Smooth muscle cell (in vitro differentiated cells): ENCODE measurements at regions not wholly inside any gene's neighbourhood (a gene's known extent, or its start where the extent isn't known, plus 50 kb on each side); places are given as distances from the start of the nearest gene placed in this dataset.

Experiments
- DNase-seq: peaks from one replicate; lab custom pipeline; 2025; ENCODE audit not compliant: unreplicated experiment; lab: John Stamatoyannopoulos, UW
- H2AFZ ChIP-seq: fragments of 200-600 bp; sonication (generic); 2 replicates; pipeline ENCODE4 v1.6.0; 2016; ENCODE audit warnings: antibody characterized with exemption, low read depth, mild to moderate bottlenecking
- H3F3A ChIP-seq: fragments of 200-600 bp; sonication (generic); 2 replicates; pipeline ENCODE4 v1.6.0; 2017; ENCODE audit warnings: antibody characterized with exemption, low read depth
- H3K27ac ChIP-seq: fragments of 200-600 bp; sonication (generic); 2 replicates; pipeline ENCODE4 v1.5.1; 2016; ENCODE audit warnings: low read depth, mild to moderate bottlenecking
- H3K27me3 ChIP-seq: fragments of 200-600 bp; sonication (generic); 2 replicates; pipeline ENCODE4 v1.6.1; 2016; ENCODE audit warnings: low read depth, mild to moderate bottlenecking
- H3K36me3 ChIP-seq: fragments of 200-600 bp; sonication (generic); 2 replicates; pipeline ENCODE4 v1.5.1; 2016; ENCODE audit warnings: low read depth
- H3K4me1 ChIP-seq: fragments of 200-600 bp; sonication (generic); 2 replicates; pipeline ENCODE4 v1.5.1; 2016; ENCODE audit warnings: low read depth
- H3K4me2 ChIP-seq: fragments of 200-600 bp; sonication (generic); 2 replicates; pipeline ENCODE4 v1.6.0; 2016; ENCODE audit warnings: mild to moderate bottlenecking
- H3K4me3 ChIP-seq: fragments of 200-600 bp; sonication (generic); 2 replicates; pipeline ENCODE4 v1.5.1; 2016; ENCODE audit warnings: mild to moderate bottlenecking
- H3K79me2 ChIP-seq: fragments of 200-600 bp; sonication (generic); 2 replicates; pipeline ENCODE4 v1.6.0; 2016; ENCODE audit warnings: low read depth, mild to moderate bottlenecking
- H3K9ac ChIP-seq: fragments of 200-600 bp; sonication (generic); 2 replicates; pipeline ENCODE4 v1.6.0; 2016; ENCODE audit warnings: low read depth
- H3K9me3 ChIP-seq: fragments of 200-600 bp; sonication (generic); replicated peaks from 2 replicates; pipeline ENCODE4 v1.5.1; 2016; ENCODE audit warnings: low read depth
- H4K20me1 ChIP-seq: fragments of 200-600 bp; sonication (generic); 2 replicates; pipeline ENCODE4 v1.6.0; 2016; ENCODE audit warnings: low read depth
- CTCF ChIP-seq: fragments of 200-600 bp; sonication (generic); IDR thresholded peaks from 2 replicates; pipeline ENCODE4 v1.5.1; 2017; ENCODE audit warnings: borderline replicate concordance, mild to moderate bottlenecking, antibody characterized with exemption; ENCODE audit not compliant: insufficient read depth, poor library complexity, severe bottlenecking
- WGBS: methylation state at CpG from one replicate; pipeline ENCODE4 v1.1.7; 2016; ENCODE audit warnings: low lambda C conversion rate; 5-methylcytosine and 5-hydroxymethylcytosine counted together

- Histone ChIP-seq H3K9ac (no peak overlapping the region), H3K79me2 (no peaks in the 10 kb centered on the region), H3K36me3 (no peaks in the 10 kb centered on the region), H3K4me3 (no peak overlapping the region), H3F3A (peaks cover 8% of the 10 kb centered on the region), H3K27ac (peak overlapping the region; percentile 49), H4K20me1 (no peaks in the 10 kb centered on the region), H2AFZ (peak overlapping the region; percentile 70), H3K27me3 (no peaks in the 10 kb centered on the region), H3K9me3 (no peaks in the 10 kb centered on the region), H3K4me2 (peak overlapping the region; percentile 23), H3K4me1 (no peaks in the 10 kb centered on the region)
- no peak for TF ChIP-seq CTCF
- 33% methylated on average over 1 of the region's 1 CpG for WGBS
- no peak for DNase-seq
These were observed 298.7 kb upstream of the ACVR2A start for GRCh38 chr2:147546109-147546508.

- H3F3A ChIP-seq = peaks cover 10% of the 10 kb centered on the region
- H4K20me1 ChIP-seq = no peaks in the 10 kb centered on the region
- H3K27ac ChIP-seq = peak overlapping the region; percentile 10
- H2AFZ ChIP-seq = no peak overlapping the region
- H3K79me2 ChIP-seq = no peaks in the 10 kb centered on the region
- peak overlapping the region; percentile 11 for H3K4me2 ChIP-seq
- no peak for DNase-seq
- no peak for TF ChIP-seq CTCF
- no peaks in the 10 kb centered on the region for H3K36me3 ChIP-seq
- H3K4me3 ChIP-seq = no peak overlapping the region
- H3K27me3 ChIP-seq = no peaks in the 10 kb centered on the region
- no peaks in the 10 kb centered on the region for H3K9me3 ChIP-seq
- H3K9ac ChIP-seq = no peak overlapping the region
- peaks cover 4% of the 10 kb centered on the region for H3K4me1 ChIP-seq
These were observed 301.8 kb upstream of the ACVR2A start for GRCh38 chr2:147543056-147543455.

- Histone ChIP-seq H2AFZ (no peak overlapping the region), H3K36me3 (no peaks in the 10 kb centered on the region), H3K4me3 (no peak overlapping the region), H3F3A (peaks cover 12% of the 10 kb centered on the region), H3K4me1 (peaks cover 6% of the 10 kb centered on the region), H3K9ac (no peak overlapping the region), H4K20me1 (no peaks in the 10 kb centered on the region), H3K4me2 (peak overlapping the region; percentile 11), H3K9me3 (no peaks in the 10 kb centered on the region), H3K79me2 (no peaks in the 10 kb centered on the region), H3K27me3 (no peaks in the 10 kb centered on the region), H3K27ac (no peak overlapping the region)
- DNase-seq = no peak
- TF ChIP-seq CTCF = no peak
- 93% methylated on average over 3 of the region's 3 CpGs for WGBS
These were observed 302.5 kb upstream of the ACVR2A start for GRCh38 chr2:147542351-147542750.

- Histone ChIP-seq H3K27ac (no peak overlapping the region), H3K4me3 (no peak overlapping the region), H3K9ac (no peak overlapping the region), H3K4me2 (no peak overlapping the region), H3K9me3 (no peaks in the 10 kb centered on the region), H4K20me1 (no peaks in the 10 kb centered on the region), H3K27me3 (no peaks in the 10 kb centered on the region), H3K79me2 (no peaks in the 10 kb centered on the region), H3K4me1 (peaks cover 6% of the 10 kb centered on the region), H2AFZ (no peak overlapping the region), H3K36me3 (no peaks in the 10 kb centered on the region), H3F3A (peaks cover 12% of the 10 kb centered on the region)
- 100% methylated on average over 1 of the region's 1 CpG for WGBS
- no peak for TF ChIP-seq CTCF
- no peak for DNase-seq
These were observed 303.5 kb upstream of the ACVR2A start for GRCh38 chr2:147541314-147541713.
